ENCODE measurements at regions not wholly inside any gene's neighbourhood (a gene's known extent, or its start where the extent isn't known, plus 50 kb on each side); places are given as distances from the start of the nearest gene placed in this dataset.

- no peak for DNase-seq
Measured at GRCh38 chr20:37643400-37643799, 50.4 kb upstream of the CTNNBL1 start.

DNA sequence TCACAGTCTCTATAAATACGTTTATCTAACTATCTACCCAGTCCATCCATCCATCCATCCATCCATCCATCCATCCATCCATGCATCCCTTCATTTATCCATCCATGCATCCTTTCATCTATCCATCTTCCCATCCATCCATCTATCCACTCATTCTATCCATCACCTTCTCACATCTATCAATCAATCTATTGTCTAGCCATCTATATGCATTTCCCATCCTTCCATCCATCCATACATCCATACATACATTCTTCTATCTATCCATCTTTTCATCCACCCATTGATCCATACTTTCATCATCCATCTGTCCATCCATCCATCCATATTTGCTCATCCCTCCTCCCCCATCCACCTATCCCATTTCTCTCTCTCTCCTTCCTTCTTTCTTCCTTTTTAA is 51.6 kb upstream of the CTNNBL1 start:
- DNase-seq, result no peak

GRCh38 chr20:37640600-37641561 is 52.9 kb upstream of the CTNNBL1 start:
- no peak for DNase-seq

DNA sequence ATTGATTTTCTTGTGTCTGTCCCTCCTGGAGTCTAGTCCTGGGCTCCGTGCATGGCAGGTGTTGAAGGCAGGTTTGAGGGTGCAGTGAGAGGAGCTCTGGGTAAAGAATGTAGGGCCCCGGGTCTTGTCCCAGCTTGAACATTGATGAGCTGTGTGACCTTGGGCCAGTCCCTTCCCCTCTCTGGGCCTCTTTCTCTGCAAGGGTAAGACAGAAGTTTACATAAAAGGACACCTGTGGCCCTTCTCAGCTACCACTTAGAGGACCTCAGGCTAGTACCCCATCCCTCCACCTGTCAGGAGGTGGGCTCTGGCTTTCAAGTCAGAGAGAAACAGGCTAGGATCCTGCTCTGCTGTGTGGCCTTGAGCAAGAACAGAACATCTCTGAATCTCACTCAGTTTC is 55.3 kb upstream of the CTNNBL1 start:
- no peak for DNase-seq

DNA sequence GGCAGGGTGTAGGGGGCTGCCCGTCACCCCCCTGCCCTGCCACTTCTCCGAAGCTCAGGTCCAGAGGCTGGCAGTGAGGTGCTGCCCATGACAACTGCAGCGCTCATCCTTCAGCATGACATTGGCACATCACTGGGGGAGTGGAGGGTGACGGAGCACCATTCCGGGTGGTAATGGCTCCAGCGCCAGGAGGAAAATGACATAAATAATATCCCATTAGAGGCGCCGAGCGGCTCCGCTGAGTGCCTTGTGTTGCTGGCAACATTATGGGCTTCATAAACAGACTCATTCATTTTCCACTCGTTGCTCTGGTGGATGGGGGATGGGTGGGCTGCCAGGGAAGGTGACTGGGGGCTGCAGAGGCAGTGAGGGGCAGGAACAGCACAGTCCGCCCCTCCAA is 56.9 kb upstream of the CTNNBL1 start:
- no peak for DNase-seq

DNA sequence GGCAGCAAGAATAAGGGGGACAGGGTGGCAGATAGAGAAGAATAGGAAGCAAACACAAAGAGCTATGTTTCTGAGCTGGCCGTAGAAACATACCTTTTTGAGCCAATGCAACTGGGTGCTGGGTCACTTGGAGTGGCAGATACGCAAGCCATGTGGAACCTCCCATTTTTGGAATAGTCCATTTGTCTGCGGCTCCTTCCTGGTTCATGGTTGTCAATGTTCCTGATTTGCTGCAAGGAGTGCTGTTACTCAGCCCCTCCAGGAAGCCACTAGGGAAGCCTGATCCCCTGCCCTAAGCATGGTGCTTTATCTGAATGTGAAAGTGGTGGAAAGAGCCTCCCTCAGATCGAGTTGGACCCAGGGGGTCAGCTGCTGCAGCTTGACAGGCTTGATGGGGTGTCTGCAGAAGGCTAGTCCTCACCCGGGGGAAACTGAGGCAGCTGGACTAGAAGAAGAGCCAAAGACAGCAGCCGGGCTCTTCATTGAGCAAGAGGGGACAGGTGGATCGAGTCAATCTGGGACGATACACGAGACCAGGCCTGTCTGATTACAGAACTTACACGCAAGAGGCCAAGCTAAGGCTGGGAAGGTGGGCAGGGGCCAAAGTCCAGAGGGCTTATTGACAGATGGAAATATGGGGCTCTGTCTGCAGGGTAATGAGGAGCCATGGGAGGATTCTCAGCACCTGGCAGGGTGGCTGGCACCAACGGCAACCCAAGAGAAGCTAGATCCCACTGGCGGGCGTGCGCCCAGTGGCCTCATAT is 57.4 kb upstream of the CTNNBL1 start:
- no peak for DNase-seq

GRCh38 chr20:37630993-37631392 is 62.8 kb upstream of the CTNNBL1 start:
- no peak for DNase-seq

- DNase-seq, result peak; percentile 23
Measured at GRCh38 chr20:37630166-37630565, 63.7 kb upstream of the CTNNBL1 start.

- DNase-seq, result no peak
Measured at GRCh38 chr20:37627767-37628130, 66.1 kb upstream of the CTNNBL1 start.

DNA sequence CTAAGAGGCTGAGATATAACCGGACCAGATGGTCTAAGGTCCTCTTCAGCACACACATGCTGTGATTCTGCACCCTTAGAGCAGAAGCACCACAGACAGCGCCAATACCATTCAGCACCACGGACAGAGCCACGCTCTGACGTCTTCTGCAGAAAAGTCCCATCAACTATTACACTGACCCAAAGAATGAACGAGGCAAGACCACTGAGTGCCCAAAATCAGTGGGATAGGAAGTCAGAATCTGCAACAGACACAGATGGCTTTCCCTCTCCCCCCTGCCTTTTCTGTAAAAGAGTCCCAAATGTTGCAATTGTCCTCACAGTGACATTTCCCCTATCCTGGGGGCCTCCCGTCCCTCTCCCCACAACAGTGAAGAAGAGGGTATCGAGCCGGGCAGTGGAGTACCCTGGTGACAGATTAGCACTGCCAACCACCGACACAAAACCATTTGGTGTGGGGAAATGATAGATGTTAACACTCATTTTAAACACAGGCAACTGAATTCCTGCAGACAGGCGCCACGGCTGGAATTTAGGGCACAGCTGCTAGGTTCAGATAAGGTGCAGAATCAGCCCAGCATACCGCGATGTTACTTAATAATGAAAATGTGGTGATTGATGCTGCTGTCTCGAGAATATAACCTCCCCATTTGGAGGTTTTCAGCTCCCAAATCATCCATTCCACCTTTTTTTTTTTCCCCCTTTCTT is 66.6 kb upstream of the CTNNBL1 start:
- DNase-seq, result no peak

GRCh38 chr20:37624963-37625362 is 68.9 kb upstream of the CTNNBL1 start:
- DNase-seq, result no peak

DNA sequence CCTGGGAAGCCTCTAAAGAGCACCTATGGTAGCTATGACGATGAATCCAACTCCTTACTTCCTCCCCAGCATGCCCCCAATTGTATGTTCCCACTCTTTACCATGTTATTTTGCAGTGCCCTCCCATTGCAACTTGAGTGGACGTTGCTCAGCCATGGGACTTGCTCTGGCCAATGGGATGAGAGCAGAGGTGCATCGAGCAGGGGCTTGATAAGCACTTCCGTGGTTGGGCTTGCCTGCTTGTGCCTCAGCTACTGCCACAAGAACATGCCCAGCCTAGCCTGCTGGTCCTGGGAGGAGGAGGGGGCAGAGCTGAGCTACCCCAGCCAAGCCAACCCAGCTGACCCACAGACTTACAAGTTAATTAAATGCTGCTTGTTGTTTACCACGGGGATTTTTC is 71.1 kb upstream of the CTNNBL1 start:
- DNase-seq, result no peak

GRCh38 chr20:37619496-37619895 is 74.3 kb upstream of the CTNNBL1 start:
- DNase-seq, result no peak

- no peak for DNase-seq
Measured at GRCh38 chr20:37616110-37616425, 77.8 kb upstream of the CTNNBL1 start.

GRCh38 chr20:37615340-37616109 is 78.3 kb upstream of the CTNNBL1 start:
- no peak for DNase-seq

- DNase-seq, result no peak
Measured at GRCh38 chr20:37611852-37612251, 82.0 kb upstream of the CTNNBL1 start.

DNA sequence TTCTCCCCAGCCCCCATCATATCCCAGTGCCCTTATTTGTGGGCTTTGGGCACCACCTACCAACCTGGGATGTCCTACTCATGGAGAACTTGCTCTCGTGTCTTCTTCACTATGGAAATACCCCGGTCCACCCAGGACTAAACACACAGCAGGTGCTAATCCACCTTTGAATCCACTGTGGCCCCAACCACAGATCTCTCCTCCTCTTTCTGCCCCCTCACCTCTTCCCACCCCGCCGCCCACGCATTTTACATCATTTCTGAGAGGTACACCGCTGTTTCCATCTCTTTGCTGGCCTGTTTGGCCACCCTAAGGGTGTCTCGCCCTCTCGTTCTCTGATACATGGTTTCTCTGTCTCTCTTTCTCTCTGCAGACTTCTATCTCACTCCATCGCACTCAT is 82.5 kb upstream of the CTNNBL1 start:
- DNase-seq, result no peak

GRCh38 chr20:37610203-37610798 is 82.6 kb upstream of the BLCAP start:
- DNase-seq, result no peak

- DNase-seq, result peak; percentile 92
Measured at GRCh38 chr20:37602634-37603033, 75.0 kb upstream of the BLCAP start.

- no peak for DNase-seq
Measured at GRCh38 chr20:37600486-37600885, 72.8 kb upstream of the BLCAP start.

- DNase-seq, result no peak
Measured at GRCh38 chr20:37598575-37599342, 71.1 kb upstream of the BLCAP start.

DNA sequence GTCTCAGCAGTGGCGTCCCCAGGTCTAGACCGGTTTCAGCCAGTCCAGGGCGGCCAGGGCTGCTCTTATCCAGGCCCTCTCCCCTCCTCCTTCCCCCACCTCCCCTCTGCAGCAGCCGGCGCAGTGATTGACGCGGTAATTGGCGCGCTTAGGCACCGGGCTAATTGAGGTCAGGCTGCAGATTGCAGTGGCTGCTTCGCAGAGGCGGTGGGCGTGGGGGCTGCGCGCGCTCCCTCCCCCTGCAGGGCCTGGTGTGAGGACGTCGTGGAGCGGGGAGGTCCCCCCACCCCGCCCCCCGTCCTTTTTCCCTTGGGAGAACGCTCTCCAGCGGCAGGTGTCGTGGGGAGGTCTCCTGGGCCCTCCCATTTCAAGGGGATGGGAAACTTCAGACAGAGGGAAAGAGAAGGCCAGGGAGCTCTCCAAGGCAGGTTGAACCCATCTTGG is 70.4 kb upstream of the BLCAP start:
- no peak for DNase-seq
